CD14-positive monocyte (primary cell): ENCODE measurements at regions not wholly inside any gene's neighbourhood (a gene's known extent, or its start where the extent isn't known, plus 50 kb on each side); places are given as distances from the start of the nearest gene placed in this dataset.

ENCODE experiments used
- DNase-seq, 3 donors: peaks; one replicate each; pipeline ENCODE4 v3.0.0-alpha.2; 2011 to 2022
- H2AFZ ChIP-seq: 2 replicates; pipeline ENCODE4 v1.6.0; 2012; ENCODE audit warnings: mild to moderate bottlenecking, low read depth, low read length, inconsistent platforms; ENCODE audit not compliant: insufficient read depth, poor library complexity, severe bottlenecking
- H3K27ac ChIP-seq, 2 donors: 1 replicate in 1 of 2; 2 replicates in 1 of 2; pipeline ENCODE4 v1.5.1; 2012 to 2013; ENCODE audit warnings: low read length in 2 of 2, control low read depth in 1 of 2, inconsistent platforms in 1 of 2, low read depth in 1 of 2, mild to moderate bottlenecking in 1 of 2
- H3K27me3 ChIP-seq, 2 donors: one replicate each; pipeline versions ENCODE4 v1.6.0 to v1.6.1; 2011 to 2013; ENCODE audit warnings: low read length in 2 of 2; ENCODE audit not compliant: control insufficient read depth in 2 of 2, insufficient read depth in 2 of 2
- H3K36me3 ChIP-seq, 2 donors: replicated peaks in 1 of 2; 1 replicate in 1 of 2; 2 replicates in 1 of 2; pipeline versions ENCODE4 v1.5.1 to v1.6.1; 2012 to 2013; ENCODE audit warnings: low read length in 2 of 2, control low read depth in 1 of 2, inconsistent platforms in 1 of 2, mild to moderate bottlenecking in 1 of 2; ENCODE audit not compliant: insufficient read depth in 2 of 2, control insufficient read depth in 1 of 2
- H3K4me1 ChIP-seq, 2 donors: 1 replicate in 1 of 2; 2 replicates in 1 of 2; pipeline versions ENCODE4 v1.5.1 to v1.6.1; 2012 to 2013; ENCODE audit warnings: low read length in 2 of 2, control low read depth in 1 of 2, inconsistent platforms in 1 of 2, mild to moderate bottlenecking in 1 of 2, moderate library complexity in 1 of 2; ENCODE audit not compliant: insufficient read depth in 2 of 2, control insufficient read depth in 1 of 2
- H3K4me2 ChIP-seq: replicated peaks from 2 replicates; pipeline ENCODE3; 2012; ENCODE audit warnings: low read length, moderate library complexity, mild to moderate bottlenecking; ENCODE audit not compliant: poor library complexity, severe bottlenecking; ENCODE audit errors: extremely low read depth
- H3K4me3 ChIP-seq, 3 experiments: fragments of 200-600 bp in 1 of 3; sonication (generic) in 1 of 3; replicated peaks in 1 of 3; 1 replicate in 2 of 3; 2 replicates in 1 of 3; pipeline ENCODE4 v1.5.1; 2011 to 2013; ENCODE audit warnings: low read length in 3 of 3, mild to moderate bottlenecking in 3 of 3, control low read depth in 2 of 3, low read depth in 2 of 3, inconsistent platforms in 1 of 3, moderate library complexity in 1 of 3
- H3K79me2 ChIP-seq: 2 replicates; pipeline ENCODE4 v1.6.0; 2012; ENCODE audit warnings: mild to moderate bottlenecking, control low read depth, inconsistent platforms, low read length, moderate library complexity; ENCODE audit not compliant: insufficient read depth
- H3K9ac ChIP-seq: 2 replicates; pipeline ENCODE4 v1.6.0; 2017; ENCODE audit warnings: low read length, mild to moderate bottlenecking; ENCODE audit not compliant: insufficient read depth, poor library complexity, severe bottlenecking
- H3K9me3 ChIP-seq, 2 donors: replicated peaks in 1 of 2; 1 replicate in 1 of 2; 2 replicates in 1 of 2; pipeline versions ENCODE4 v1.5.1 to v1.6.1; 2012 to 2013; ENCODE audit warnings: low read length in 2 of 2, control low read depth in 1 of 2; ENCODE audit not compliant: control insufficient read depth in 1 of 2, insufficient read depth in 1 of 2
- H4K20me1 ChIP-seq: 2 replicates; pipeline ENCODE4 v1.6.0; 2012; ENCODE audit warnings: mild to moderate bottlenecking, low read length, control low read depth, moderate library complexity; ENCODE audit not compliant: insufficient read depth
- H3K27ac Mint-ChIP-seq, 7 donors: one replicate each; pipeline ENCODE4 v1.8.0; 2020; ENCODE audit warnings: mild to moderate bottlenecking in 7 of 7, mixed read lengths in 7 of 7, moderate library complexity in 6 of 7, inconsistent platforms in 2 of 7
- H3K27me3 Mint-ChIP-seq, 3 donors: one replicate each; pipeline ENCODE4 v1.8.0; 2021 to 2022; ENCODE audit warnings: low read depth in 3 of 3, mild to moderate bottlenecking in 3 of 3, mixed read lengths in 3 of 3, moderate library complexity in 3 of 3, inconsistent platforms in 1 of 3
- H3K36me3 Mint-ChIP-seq, 2 donors: one replicate each; pipeline ENCODE4 v1.8.0; 2020; ENCODE audit warnings: mixed read lengths in 2 of 2, inconsistent platforms in 1 of 2, mild to moderate bottlenecking in 1 of 2
- H3K4me1 Mint-ChIP-seq: one replicate; pipeline ENCODE4 v1.8.0; 2020; ENCODE audit warnings: mild to moderate bottlenecking, mixed read lengths
- H3K4me3 Mint-ChIP-seq, 2 donors: one replicate each; pipeline ENCODE4 v1.8.0; 2020; ENCODE audit warnings: mild to moderate bottlenecking in 2 of 2, mixed read lengths in 2 of 2, moderate library complexity in 1 of 2
- H3K9me3 Mint-ChIP-seq, 7 donors: one replicate each; pipeline ENCODE4 v1.8.0; 2020 to 2022; ENCODE audit warnings: mixed read lengths in 7 of 7, mild to moderate bottlenecking in 6 of 7, moderate library complexity in 6 of 7, inconsistent platforms in 2 of 7
- WGBS: methylation state at CpG from one replicate; pipeline ENCODE4 v1.1.5; 2013; ENCODE audit warnings: missing lambda C conversion rate; ENCODE audit not compliant: insufficient coverage; 5-methylcytosine and 5-hydroxymethylcytosine counted together
- intact Hi-C, 2 donors: fragments of 100-400 bp; cut with micrococcal nuclease; formaldehyde crosslinking; loops; one replicate each; pipeline versions ENCODE4 v1.15.0 to v1.15.1; 2023
- TF ChIP-seq, protein P1 (sequence below): fragments of 200-600 bp; IDR thresholded peaks from one replicate; pipeline ENCODE4 v1.8.0; 2022; ENCODE audit warnings: antibody characterized with exemption, mild to moderate bottlenecking

DNA sequence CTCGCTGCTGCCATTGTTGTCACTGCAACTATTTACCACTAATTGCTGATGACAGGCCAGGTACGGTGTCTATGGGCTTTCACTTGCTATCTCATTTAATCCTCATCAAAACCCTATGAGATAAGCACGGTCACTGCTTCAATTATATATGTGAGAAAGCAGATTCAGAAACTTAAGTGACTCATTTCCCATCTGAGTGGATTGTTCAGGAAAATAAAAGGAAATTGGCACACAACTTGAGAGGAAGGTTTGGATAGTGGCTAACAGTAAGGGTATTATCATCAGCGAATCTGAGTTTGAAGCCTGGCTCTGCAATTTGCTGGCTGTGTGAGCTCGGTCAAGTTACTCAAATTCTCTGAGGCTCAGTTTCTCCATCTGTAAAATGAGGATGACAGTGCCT lies 196.0 kb downstream of the KCNS3 start:
- H3K27ac Mint-ChIP-seq = no peak overlapping the region
- 67% methylated on average over 1 of the region's 5 CpGs for WGBS

DNA sequence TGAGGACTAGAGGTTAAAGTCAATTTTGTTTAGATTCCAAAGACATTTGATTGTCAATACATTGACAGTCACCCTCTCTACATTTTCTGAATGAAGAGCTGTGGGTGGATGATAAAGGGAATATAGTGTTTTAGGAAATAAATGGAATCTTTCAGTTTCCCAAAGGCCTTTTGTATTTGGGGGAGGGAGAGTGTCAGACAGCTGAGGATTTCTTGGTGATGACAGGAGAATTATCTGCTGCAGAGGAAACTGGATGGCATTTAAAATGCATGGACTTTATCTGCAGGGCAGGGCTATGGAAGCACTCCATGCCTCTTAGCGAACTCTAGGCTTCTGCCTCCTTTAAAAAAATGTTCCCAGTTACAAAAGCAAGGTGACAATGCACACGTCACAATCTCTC lies 195.1 kb downstream of the KCNS3 start:
- Histone ChIP-seq H3K27ac (no peak overlapping the region), H3K79me2 (no peaks in the 10 kb centered on the region), H3K27me3 (no peaks in the 10 kb centered on the region), H3K4me1 (no peaks in the 10 kb centered on the region), H2AFZ (no peak overlapping the region), H3K4me2 (no peak overlapping the region), H3K9me3 (no peaks in the 10 kb centered on the region), H3K4me3 (no peak overlapping the region), H3K9ac (no peak overlapping the region), H3K36me3 (no peaks in the 10 kb centered on the region), H4K20me1 (no peaks in the 10 kb centered on the region)
- TF ChIP-seq, protein P1, sequence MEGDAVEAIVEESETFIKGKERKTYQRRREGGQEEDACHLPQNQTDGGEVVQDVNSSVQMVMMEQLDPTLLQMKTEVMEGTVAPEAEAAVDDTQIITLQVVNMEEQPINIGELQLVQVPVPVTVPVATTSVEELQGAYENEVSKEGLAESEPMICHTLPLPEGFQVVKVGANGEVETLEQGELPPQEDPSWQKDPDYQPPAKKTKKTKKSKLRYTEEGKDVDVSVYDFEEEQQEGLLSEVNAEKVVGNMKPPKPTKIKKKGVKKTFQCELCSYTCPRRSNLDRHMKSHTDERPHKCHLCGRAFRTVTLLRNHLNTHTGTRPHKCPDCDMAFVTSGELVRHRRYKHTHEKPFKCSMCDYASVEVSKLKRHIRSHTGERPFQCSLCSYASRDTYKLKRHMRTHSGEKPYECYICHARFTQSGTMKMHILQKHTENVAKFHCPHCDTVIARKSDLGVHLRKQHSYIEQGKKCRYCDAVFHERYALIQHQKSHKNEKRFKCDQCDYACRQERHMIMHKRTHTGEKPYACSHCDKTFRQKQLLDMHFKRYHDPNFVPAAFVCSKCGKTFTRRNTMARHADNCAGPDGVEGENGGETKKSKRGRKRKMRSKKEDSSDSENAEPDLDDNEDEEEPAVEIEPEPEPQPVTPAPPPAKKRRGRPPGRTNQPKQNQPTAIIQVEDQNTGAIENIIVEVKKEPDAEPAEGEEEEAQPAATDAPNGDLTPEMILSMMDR = no peak
- no peak overlapping the region for H3K27ac Mint-ChIP-seq
- WGBS = 69% methylated on average over 2 of the region's 2 CpGs
- intact Hi-C loops = no loop called here
- H3K9me3 Mint-ChIP-seq = peaks cover 0 to 6% (median 0%) of the 10 kb centered on the region in 7 donors
- no peaks in the 10 kb centered on the region for H3K36me3 Mint-ChIP-seq
- peaks cover 0 to 4% (median 2%) of the 10 kb centered on the region in 3 donors for H3K27me3 Mint-ChIP-seq
- peaks cover 12% of the 10 kb centered on the region for H3K4me1 Mint-ChIP-seq
- no peak overlapping the region for H3K4me3 Mint-ChIP-seq
- no peak for DNase-seq

More for the DNA sequence above, 196.0 kb downstream of the KCNS3 start:
- Mint-ChIP-seq H3K4me3 (no peak overlapping the region), H3K9me3 (peaks cover 0 to 6% (median 0%) of the 10 kb centered on the region in 7 donors), H3K36me3 (no peaks in the 10 kb centered on the region), H3K27me3 (peaks cover 0 to 4% (median 2%) of the 10 kb centered on the region in 3 donors), H3K4me1 (peaks cover 12% of the 10 kb centered on the region)
- H3K27me3 ChIP-seq = no peaks in the 10 kb centered on the region
- no peak overlapping the region for H3K9ac ChIP-seq
- no peak overlapping the region for H3K4me2 ChIP-seq
- no peaks in the 10 kb centered on the region for H3K4me1 ChIP-seq
- H3K79me2 ChIP-seq = no peaks in the 10 kb centered on the region
- H3K27ac ChIP-seq = no peak overlapping the region
- H3K36me3 ChIP-seq = no peaks in the 10 kb centered on the region
- H4K20me1 ChIP-seq = no peaks in the 10 kb centered on the region
- TF ChIP-seq, protein P1 = no peak
- no peaks in the 10 kb centered on the region for H3K9me3 ChIP-seq
- no peak overlapping the region for H3K4me3 ChIP-seq
- intact Hi-C loops = no loop called here
- DNase-seq = no peak
- no peak overlapping the region for H2AFZ ChIP-seq
